HG02571 (cell line): ENCODE measurements at regions not wholly inside any gene's neighbourhood (a gene's known extent, or its start where the extent isn't known, plus 50 kb on each side); places are given as distances from the start of the nearest gene placed in this dataset.

Experiments used
- ATAC-seq: cut with Tn5 transposase; IDR thresholded peaks from one replicate; pipeline ENCODE4 v1.9.1; 2021; ENCODE audit warnings: mild to moderate bottlenecking, moderate library complexity; ENCODE audit not compliant: unreplicated experiment

GRCh38 chr11:127385071-127385470 is 384.5 kb upstream of the KIRREL3 start:
- ATAC-seq, result no peak

- no peak for ATAC-seq
These were observed 382.5 kb upstream of the KIRREL3 start for GRCh38 chr11:127383026-127383425.

DNA sequence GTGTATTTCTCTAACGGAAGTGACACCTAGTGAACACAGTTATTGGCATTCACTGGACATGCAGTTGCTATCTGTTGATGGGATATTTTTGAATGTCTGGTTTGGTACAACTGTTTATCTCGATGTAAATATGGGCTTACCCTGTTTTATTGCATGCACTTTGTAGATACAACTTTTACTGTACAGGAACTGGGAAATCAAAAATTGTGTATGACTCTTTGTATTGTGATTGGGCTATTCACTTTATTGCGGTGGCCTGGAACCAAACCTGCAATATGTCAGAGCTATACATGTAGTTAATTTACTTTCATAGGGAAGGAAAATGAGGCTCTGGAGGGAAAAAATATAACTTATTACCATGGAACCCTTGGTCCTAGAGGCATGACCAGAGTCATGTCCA is 380.7 kb upstream of the KIRREL3 start:
- no peak for ATAC-seq

DNA sequence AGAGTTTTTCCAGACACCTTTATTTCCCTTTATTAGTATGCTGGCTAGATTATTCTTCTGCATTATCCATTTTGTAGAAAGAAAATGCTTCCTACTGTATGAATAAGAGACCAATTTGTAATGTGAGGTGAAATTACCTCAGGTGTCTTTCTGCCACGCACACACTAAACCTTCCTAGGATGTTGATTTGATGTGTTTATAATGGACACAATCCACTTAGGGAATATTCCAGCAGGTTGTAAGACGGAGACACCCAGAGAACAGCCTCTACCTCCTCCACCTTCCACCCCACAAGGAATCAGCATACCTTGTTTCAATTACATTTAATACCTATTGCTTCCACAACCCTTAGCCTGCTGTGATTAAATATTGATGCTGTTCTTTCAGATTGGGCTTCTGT is 379.1 kb upstream of the KIRREL3 start:
- no peak for ATAC-seq

DNA sequence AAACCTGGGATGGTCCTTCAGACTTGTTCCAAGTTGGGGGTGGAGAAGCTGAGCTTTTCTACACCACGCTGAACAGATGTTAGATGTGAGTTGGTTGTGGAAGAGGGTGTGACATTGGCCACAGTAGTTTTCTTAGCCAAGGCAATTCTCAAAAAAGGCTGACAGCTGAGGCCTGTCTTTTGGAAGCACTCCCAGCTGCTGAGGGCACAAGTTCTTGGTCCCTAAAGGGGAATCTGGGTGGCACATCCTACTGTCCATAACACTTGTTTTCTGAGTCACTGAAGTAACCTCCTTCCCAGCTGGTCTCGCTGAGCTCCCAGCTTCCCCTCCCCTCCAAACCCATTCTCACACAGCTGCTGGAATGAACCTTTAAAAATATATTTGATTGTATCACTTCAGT is 375.7 kb upstream of the KIRREL3 start:
- no peak for ATAC-seq

DNA sequence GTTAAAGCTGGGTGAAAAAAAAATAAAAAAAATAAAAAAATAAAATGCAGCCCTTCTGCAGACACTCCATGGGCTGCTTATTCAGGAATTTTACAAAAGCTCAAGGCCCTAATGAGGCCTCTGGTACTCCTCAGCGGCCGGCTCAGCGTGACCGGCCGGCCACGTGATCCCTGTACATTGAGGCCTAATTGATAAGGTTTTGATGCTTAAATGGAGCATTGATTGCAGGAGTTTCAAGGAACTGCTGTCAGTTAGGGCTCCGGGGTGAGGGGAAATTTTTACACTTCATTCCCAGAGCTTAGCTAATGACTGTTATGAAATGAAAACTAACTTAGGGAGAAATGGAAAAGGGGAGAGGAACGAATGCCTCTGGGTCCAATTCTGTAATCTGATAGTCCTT is 368.8 kb upstream of the KIRREL3 start:
- ATAC-seq, result no peak

- ATAC-seq, result no peak
These were observed 362.3 kb upstream of the KIRREL3 start for GRCh38 chr11:127362754-127363308.

DNA sequence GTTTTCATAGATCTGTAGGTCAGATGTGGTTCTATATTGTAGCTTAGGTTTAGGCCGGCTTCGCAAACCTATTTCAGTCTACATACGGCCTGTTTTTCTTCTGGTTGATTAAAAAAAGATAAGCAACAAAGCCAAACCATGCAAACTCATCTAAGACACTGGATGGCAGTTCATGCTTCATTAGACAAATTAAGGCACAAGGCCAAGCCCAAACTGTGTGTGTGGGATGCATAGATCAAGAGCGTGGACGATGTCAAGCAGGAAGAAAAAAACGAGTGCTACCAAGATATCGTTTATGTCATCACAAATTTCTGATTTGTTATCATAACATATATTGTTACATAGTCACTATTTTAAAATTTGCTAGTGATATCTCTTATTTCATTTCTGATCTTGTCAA is 357.6 kb upstream of the KIRREL3 start:
- no peak for ATAC-seq

GRCh38 chr11:127350476-127350875 is 349.9 kb upstream of the KIRREL3 start:
- no peak for ATAC-seq

DNA sequence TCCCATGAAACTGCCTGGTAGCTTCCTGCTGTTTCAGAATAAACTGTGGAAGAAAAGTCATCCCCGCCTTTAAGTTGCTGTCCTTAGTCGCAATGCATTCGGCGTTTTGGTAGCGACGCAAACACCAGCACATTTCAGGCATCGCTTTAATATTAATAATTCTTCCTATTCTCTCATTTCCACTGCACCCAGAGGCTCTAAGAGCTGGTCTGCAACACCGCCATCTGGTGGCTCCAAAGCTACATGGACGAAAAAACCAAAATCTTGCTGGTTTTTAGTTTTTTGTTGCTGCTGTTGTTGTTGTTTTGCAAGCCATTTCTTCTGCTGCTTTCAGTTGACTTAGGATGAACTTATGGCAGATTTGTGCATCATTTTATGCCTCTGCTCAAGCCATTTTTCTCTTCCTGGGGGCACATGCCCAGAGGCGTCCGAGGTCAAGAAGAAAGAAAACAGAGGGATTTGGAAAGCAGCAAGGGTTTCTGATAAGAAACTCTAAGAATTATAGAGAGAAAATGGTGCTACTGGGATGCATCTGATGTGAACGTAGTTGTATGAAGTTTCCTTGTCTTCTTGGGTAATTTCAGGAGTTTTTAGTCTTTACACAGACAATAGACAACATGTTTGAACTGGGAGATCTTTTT is 345.4 kb upstream of the KIRREL3 start:
- ATAC-seq, result no peak

DNA sequence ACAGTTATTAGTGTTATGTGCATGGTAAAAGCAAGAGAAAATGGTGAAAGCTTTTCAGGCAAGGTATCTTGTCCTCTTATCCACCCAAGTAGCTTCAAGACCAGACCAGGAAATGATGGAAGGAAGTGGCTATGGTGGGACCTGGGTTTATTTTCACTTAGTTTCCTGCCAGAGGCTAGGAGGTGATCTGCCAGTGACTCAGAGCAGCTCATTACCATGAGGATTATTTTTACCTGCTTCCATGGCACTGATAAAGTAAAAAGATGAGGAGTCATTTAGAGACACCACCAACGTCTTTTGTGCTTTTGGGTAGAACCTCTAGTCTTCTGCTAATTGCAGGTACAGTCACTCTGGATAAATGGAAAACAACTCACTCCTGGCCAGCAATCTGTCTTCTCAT is 339.9 kb upstream of the KIRREL3 start:
- no peak for ATAC-seq

DNA sequence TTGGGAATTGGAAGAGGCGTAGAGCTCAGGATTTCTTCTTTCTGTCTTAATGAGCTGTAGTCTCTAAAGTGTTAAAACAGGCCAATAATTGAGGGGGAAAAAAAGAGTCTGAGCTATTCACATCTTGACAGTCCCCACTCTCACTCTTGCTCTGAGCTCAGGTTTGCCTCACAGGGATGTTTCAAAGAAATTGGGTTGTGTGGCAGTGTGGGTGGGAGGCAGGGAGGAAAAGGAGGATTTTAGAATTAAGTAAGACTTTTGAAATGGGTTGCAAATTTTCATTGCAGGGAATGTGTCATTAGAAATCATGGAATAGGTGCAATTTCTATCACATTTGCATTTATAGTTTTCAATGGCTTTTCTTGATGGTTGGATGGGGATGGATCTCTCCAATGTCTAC is 338.8 kb upstream of the KIRREL3 start:
- ATAC-seq, result no peak

DNA sequence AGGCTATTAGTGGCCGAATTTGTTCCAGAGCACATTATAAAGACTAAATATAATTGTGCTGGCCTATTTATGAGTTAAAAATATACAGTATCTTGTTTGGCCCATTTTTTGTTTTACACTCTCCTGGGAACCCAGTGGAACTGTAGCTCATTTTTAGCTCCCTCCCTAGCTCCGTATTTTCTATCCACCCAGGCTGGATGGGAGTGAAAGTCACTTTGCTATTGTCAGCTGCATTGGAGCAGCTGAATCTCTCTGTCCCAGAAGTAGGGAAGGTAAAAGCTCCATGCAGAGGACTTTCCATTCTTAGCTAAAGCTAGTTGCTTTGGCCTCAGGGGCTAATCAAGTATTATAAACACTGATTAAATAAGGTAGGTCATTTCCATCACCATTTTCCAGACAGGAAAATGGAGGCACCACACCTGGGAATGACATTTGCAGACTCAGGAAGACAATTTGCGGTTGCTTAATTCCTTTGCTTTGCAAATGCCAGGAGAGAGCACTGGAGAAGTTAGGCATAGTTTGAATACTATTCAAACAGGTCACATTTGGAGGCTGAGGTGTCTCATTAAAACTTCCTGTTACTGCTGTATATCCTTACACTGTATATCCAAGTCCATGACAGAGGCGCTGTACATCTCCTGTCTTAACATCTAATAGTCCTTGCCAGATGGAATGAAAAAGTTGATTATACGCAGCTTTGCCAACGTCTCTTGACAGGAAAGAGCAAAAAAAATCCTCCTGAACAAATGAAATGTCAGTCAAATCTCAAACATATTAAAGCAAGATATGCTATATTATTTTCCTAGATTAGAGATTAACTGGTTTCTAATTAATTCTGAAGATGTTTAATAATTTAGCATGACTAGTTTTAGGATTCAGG is 338.1 kb upstream of the KIRREL3 start:
- no peak for ATAC-seq

DNA sequence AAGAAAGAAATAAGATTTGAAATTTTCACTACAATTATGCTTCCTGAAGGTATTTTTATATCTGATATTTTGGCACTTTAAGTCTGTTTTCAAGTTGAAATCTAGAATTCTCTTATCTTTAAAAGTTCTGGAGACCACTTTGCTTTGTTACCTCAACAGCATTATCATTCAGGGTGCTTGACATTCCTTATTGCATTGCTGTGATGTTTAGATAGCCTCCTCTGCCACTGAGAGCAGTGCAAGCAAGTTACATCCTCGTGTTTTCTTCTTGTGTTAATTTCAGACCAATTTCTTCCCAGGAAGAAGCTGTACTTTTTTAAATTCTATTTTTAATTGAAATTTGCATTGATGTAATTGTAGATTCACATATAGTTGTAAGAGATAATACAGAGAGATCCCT is 333.9 kb upstream of the KIRREL3 start:
- no peak for ATAC-seq

DNA sequence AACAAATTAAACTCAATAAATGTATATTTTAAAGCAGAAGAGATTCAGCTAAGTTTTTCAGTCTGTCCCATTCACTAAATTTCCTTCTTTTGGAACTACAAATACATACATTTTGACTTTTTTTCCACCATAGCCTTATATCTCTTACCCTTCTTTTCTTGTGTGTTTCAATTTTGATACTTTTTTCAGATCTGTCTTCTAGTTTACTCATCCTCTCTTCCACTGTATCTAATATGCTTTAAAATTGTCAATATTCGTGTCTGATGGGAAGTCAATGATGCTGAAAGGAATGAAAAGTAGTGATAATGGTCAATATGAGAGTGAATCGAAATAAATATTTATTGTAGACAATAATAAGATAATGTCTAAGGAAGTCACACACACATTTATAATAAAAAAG is 332.3 kb upstream of the KIRREL3 start:
- no peak for ATAC-seq

GRCh38 chr11:127330044-127330443 is 329.5 kb upstream of the KIRREL3 start:
- no peak for ATAC-seq

- ATAC-seq, result no peak
These were observed 307.7 kb upstream of the KIRREL3 start for GRCh38 chr11:127308291-127308690.

GRCh38 chr11:127307700-127308099 is 307.1 kb upstream of the KIRREL3 start:
- ATAC-seq, result no peak

DNA sequence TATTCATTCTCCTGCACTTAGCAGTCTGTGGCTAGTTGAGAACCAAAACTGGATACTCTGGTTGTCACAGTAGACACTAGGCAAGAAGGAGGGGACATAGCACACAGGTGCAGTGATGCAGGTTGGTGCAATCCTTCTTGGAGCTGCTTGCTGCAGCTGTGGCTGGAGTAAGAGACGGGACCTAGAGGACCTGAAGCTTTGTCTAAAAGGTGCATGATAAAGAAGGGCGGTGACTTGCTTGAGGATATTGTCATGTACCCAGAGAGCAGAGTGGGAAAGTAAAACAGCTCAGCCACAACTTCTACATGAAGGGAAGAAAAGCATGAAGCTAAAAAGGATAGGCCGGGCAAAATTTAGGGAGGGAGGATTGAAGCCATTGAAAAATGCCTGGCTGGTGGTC is 304.1 kb upstream of the KIRREL3 start:
- no peak for ATAC-seq

DNA sequence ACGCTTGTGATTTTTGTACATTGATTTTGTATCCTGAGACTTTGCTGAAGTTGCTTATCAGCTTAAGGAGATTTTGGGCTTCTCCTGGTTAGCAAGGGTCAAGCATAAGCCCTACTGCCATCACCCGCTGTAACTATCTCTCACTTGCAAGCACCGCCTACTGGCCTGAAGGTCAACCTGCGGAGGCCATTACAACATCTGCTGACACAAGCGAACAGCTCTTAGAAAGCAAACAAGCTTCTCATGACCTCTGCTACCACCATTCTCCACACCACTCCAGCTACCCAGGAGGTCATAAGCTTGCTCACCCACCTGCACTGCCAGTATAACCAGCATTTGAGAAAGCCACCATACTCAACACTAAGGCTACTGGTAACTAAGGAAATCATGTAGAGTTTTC is 288.4 kb upstream of the KIRREL3 start:
- ATAC-seq, result no peak

DNA sequence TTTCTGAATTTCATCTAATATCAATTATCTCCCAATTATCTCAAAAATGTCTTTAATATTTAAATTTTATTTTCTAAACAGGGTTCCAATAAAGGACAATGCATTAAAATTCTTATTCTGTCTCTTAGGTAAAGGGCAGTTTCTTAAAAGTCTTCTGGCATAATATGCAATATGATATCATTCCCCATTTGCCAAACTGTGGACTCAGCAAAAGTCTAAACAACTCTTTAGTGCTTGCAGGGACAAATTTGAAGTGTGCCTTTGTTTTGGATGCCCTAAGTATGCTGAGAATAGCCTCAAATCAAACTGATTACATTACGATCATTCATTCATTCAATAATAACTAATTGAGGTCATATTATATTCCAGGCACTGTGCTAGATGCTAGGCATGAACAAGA is 281.0 kb upstream of the KIRREL3 start:
- ATAC-seq, result no peak

- ATAC-seq, result no peak
These were observed 275.2 kb upstream of the KIRREL3 start for GRCh38 chr11:127275774-127276173.
